Endothelial cell of umbilical vein (primary cell): ENCODE measurements at regions not wholly inside any gene's neighbourhood (a gene's known extent, or its start where the extent isn't known, plus 50 kb on each side); places are given as distances from the start of the nearest gene placed in this dataset.
A peak's percentile ranks its signal among the peaks of the same experiment; 100 is the strongest.

Experiments used
- BruUV-seq: library from RNA; stranded (reverse); fragments of 400-500 nt; replicated peaks from 2 replicates; lab custom pipeline; 2021; lab: Mats Ljungman, UMichigan
- CTCF ChIA-PET: fragments of 300-600, 350-600 bp; sonication (Branson Sonifier 250); formaldehyde crosslinking; loops from one replicate; lab custom pipeline; 2021; ENCODE audit warnings: antibody characterized with exemption, inconsistent platforms; lab: Charles Lee
- POLR2A ChIA-PET: fragments of 300-600, 350-600 bp; sonication (Branson Sonifier 250); formaldehyde crosslinking; loops from one replicate; lab custom pipeline; 2021; ENCODE audit warnings: antibody characterized with exemption, inconsistent platforms; lab: Charles Lee
- DNase-seq: peaks from one replicate; pipeline ENCODE4 v3.0.0-alpha.2; 2011; ENCODE audit warnings: low read depth, low spot score
- FAIRE-seq: peaks from 2 replicates; lab custom pipeline; 2011; peaks lifted over from hg19 to GRCh38; lab: Jason Lieb, UNC
- H2AFZ ChIP-seq: 2 replicates; pipeline ENCODE4 v1.6.0; 2012; ENCODE audit warnings: low read depth, low read length, control low read depth, inconsistent platforms
- H3K27ac ChIP-seq: 2 replicates; pipeline ENCODE4 v1.5.1; 2011; ENCODE audit warnings: low read depth, mild to moderate bottlenecking, control low read depth, low read length, moderate library complexity; ENCODE audit not compliant: insufficient read depth
- H3K27me3 ChIP-seq, 2 experiments: 2 replicates each; pipeline versions ENCODE4 v1.6.0 to v1.6.1; 2011; ENCODE audit warnings: low read length in 2 of 2, mixed read lengths in 1 of 2; ENCODE audit not compliant: control insufficient read depth in 2 of 2, insufficient read depth in 2 of 2
- H3K36me3 ChIP-seq, 2 experiments: 2 replicates in 1 of 2; 3 replicates in 1 of 2; pipeline ENCODE4 v1.5.1; 2011; ENCODE audit warnings: low read length in 2 of 2, mild to moderate bottlenecking in 1 of 2, moderate library complexity in 1 of 2; ENCODE audit not compliant: control insufficient read depth in 2 of 2, insufficient read depth in 2 of 2; ENCODE audit errors: extremely low read depth in 1 of 2
- H3K4me1 ChIP-seq: 3 replicates; pipeline ENCODE4 v1.5.1; 2011; ENCODE audit warnings: mild to moderate bottlenecking, low read length; ENCODE audit not compliant: control insufficient read depth, insufficient read depth; ENCODE audit errors: extremely low read depth
- H3K4me2 ChIP-seq: 2 replicates; pipeline ENCODE4 v1.6.1; 2011; ENCODE audit warnings: low read length, control low read depth, mixed read lengths; ENCODE audit not compliant: insufficient read depth
- H3K4me3 ChIP-seq, 3 experiments: fragments of 200-600 bp in 1 of 3; sonication (generic), shearing (Covaris generic) in 1 of 3; replicated peaks in 1 of 3; 2 replicates each; pipeline ENCODE4 v1.5.1; 2011 to 2016; ENCODE audit warnings: control low read depth in 3 of 3, low read length in 3 of 3, mild to moderate bottlenecking in 2 of 3, inconsistent platforms in 1 of 3, low read depth in 1 of 3, moderate library complexity in 1 of 3; ENCODE audit not compliant: insufficient read depth in 1 of 3
- H3K79me2 ChIP-seq: 2 replicates; pipeline ENCODE4 v1.6.0; 2012; ENCODE audit warnings: low read length, inconsistent platforms; ENCODE audit not compliant: control insufficient read depth, insufficient read depth
- H3K9ac ChIP-seq: replicated peaks from 2 replicates; pipeline ENCODE3; 2011; ENCODE audit warnings: low read length, control low read depth; ENCODE audit not compliant: insufficient read depth; ENCODE audit errors: extremely low read depth
- H3K9me1 ChIP-seq: replicated peaks from 3 replicates; pipeline ENCODE4 v1.6.0; 2011; ENCODE audit warnings: mild to moderate bottlenecking, low read length; ENCODE audit not compliant: control insufficient read depth, insufficient read depth; ENCODE audit errors: extremely low read depth
- H3K9me3 ChIP-seq: replicated peaks from 2 replicates; pipeline ENCODE4 v1.5.1; 2012; ENCODE audit warnings: low read length, inconsistent platforms; ENCODE audit not compliant: control insufficient read depth, insufficient read depth
- H4K20me1 ChIP-seq: replicated peaks from 2 replicates; pipeline ENCODE3; 2011; ENCODE audit warnings: mild to moderate bottlenecking, low read length; ENCODE audit not compliant: control insufficient read depth, insufficient read depth; ENCODE audit errors: extremely low read depth
- EZH2 ChIP-seq: IDR thresholded peaks from 2 replicates; pipeline ENCODE4 v1.6.1; 2012; ENCODE audit warnings: borderline replicate concordance, low read depth, mild to moderate bottlenecking, moderate library complexity, low read length, inconsistent platforms; ENCODE audit not compliant: severe bottlenecking
- FOS ChIP-seq: IDR thresholded peaks from 2 replicates; pipeline ENCODE4 v1.6.1; 2011; ENCODE audit warnings: mild to moderate bottlenecking, low read length, moderate library complexity, borderline replicate concordance; ENCODE audit not compliant: insufficient read depth
- GATA2 ChIP-seq: IDR thresholded peaks from 2 replicates; pipeline ENCODE4 v1.7.0; 2011; ENCODE audit warnings: low read depth, mild to moderate bottlenecking, moderate library complexity, mixed read lengths, low read length; ENCODE audit not compliant: insufficient read length, insufficient read depth
- JUN ChIP-seq: IDR thresholded peaks from 2 replicates; pipeline ENCODE4 v1.6.1; 2011; ENCODE audit warnings: borderline replicate concordance, low read depth; ENCODE audit not compliant: insufficient read length, insufficient read depth
- MYC ChIP-seq: IDR thresholded peaks from one replicate; pipeline ENCODE4 v1.6.1; 2011; ENCODE audit warnings: mild to moderate bottlenecking, low read depth, low read length
- POLR2A ChIP-seq: IDR thresholded peaks from 2 replicates; pipeline ENCODE4 v1.6.1; 2012; ENCODE audit warnings: low read depth, mild to moderate bottlenecking, control low read depth, low read length
- POLR2AphosphoS5 ChIP-seq: IDR thresholded peaks from 2 replicates; pipeline ENCODE4 v1.6.1; 2012; ENCODE audit warnings: low read depth, mild to moderate bottlenecking, control low read depth, low read length, moderate library complexity; ENCODE audit not compliant: insufficient read depth
- dilution Hi-C: fragments of 300-500 bp; cut with MboI; formaldehyde crosslinking; loops from one replicate; pipeline ENCODE4 v1.15.0; 2019; ENCODE audit warnings: low sequenced_read_pairs; ENCODE audit not compliant: extremely low pct_ligation_motif_present
- intact Hi-C: fragments of 100-400 bp; cut with micrococcal nuclease; formaldehyde crosslinking; loops from one replicate; pipeline ENCODE4 v1.10.0; 2022
- TF ChIP-seq, protein P1 (sequence below): IDR thresholded peaks from 2 replicates; pipeline ENCODE4 v1.6.1; 2011; ENCODE audit not compliant: insufficient read depth, insufficient read length
- TF ChIP-seq, protein P2 (sequence below), 2 donors: IDR thresholded peaks; 1 replicate in 1 of 2; 2 replicates in 1 of 2; pipeline ENCODE4 v1.5.1; 2011; ENCODE audit warnings: low read length in 2 of 2, mild to moderate bottlenecking in 2 of 2, moderate library complexity in 2 of 2, control low read depth in 1 of 2, inconsistent platforms in 1 of 2, low read depth in 1 of 2; ENCODE audit not compliant: insufficient read depth in 1 of 2; ENCODE audit errors: extremely low read depth in 1 of 2

DNA sequence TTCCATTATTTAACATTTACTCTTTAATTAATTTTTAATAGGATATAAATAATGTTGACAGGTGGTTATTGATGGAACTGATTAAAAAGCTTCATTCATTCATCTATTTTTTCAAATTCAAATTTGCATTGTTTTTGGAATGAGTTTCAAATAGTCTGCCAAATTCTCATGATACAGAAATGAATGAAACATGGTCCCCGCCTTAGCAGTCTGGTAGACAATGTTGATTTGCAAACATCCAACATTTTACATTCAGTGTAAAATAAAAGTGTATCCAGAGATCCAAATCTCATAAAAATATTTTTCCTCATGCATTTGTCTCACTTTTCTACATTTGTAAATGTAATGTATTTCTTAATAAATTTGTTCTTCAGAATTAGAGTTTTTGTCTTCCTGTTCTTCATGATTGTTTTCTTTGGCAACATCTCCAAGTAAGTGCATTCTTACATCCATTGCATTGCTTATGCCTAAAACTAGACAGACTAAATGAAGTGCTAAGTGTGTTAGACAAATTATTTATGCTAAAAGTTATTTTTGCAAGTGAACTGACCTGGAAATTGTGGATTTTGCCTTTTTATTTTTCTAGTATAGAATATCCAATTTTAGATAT, 142.3 kb downstream of the PCDH18 start:
- no peaks in the 10 kb centered on the region for H3K36me3 ChIP-seq
- FAIRE-seq (peak; percentile 37), DNase-seq (peak; percentile 13)
- intact Hi-C loops (no loop called here), dilution Hi-C loops (no loop called here)
- no peaks in the 10 kb centered on the region for H4K20me1 ChIP-seq
- BruUV-seq, result no TSS peak
- no peaks in the 10 kb centered on the region for H3K27me3 ChIP-seq
- no peak overlapping the region for H3K27ac ChIP-seq
- peaks cover 6% of the 10 kb centered on the region for H3K4me1 ChIP-seq
- H3K9ac ChIP-seq, result no peak overlapping the region
- no peak overlapping the region for H3K4me2 ChIP-seq
- H3K4me3 ChIP-seq, result no peak overlapping the region
- H2AFZ ChIP-seq, result no peak overlapping the region
- no peaks in the 10 kb centered on the region for H3K9me3 ChIP-seq
- POLR2A ChIA-PET, result no interaction called here
- H3K79me2 ChIP-seq, result no peaks in the 10 kb centered on the region
- CTCF ChIA-PET, result no interaction called here
- no peak for TF ChIP-seq FOS
- TF ChIP-seq, protein P1, sequence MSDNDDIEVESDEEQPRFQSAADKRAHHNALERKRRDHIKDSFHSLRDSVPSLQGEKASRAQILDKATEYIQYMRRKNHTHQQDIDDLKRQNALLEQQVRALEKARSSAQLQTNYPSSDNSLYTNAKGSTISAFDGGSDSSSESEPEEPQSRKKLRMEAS, result no peak
- no peak for TF ChIP-seq EZH2
- TF ChIP-seq, protein P2, sequence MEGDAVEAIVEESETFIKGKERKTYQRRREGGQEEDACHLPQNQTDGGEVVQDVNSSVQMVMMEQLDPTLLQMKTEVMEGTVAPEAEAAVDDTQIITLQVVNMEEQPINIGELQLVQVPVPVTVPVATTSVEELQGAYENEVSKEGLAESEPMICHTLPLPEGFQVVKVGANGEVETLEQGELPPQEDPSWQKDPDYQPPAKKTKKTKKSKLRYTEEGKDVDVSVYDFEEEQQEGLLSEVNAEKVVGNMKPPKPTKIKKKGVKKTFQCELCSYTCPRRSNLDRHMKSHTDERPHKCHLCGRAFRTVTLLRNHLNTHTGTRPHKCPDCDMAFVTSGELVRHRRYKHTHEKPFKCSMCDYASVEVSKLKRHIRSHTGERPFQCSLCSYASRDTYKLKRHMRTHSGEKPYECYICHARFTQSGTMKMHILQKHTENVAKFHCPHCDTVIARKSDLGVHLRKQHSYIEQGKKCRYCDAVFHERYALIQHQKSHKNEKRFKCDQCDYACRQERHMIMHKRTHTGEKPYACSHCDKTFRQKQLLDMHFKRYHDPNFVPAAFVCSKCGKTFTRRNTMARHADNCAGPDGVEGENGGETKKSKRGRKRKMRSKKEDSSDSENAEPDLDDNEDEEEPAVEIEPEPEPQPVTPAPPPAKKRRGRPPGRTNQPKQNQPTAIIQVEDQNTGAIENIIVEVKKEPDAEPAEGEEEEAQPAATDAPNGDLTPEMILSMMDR (IDR thresholded peaks at IDR 0.05; ENCODE audit: extremely low read depth in 1 of 2, insufficient read depth in 1 of 2, low read depth in 1 of 2, low read length in 2 of 2), result no peak
- no peak for TF ChIP-seq GATA2
- TF ChIP-seq POLR2AphosphoS5, result no peak
- TF ChIP-seq MYC, result no peak
- TF ChIP-seq JUN, result no peak
- no peak for TF ChIP-seq POLR2A
- H3K9me1 ChIP-seq, result no peaks in the 10 kb centered on the region
